ENCODE measurements at regions not wholly inside any gene's neighbourhood (a gene's known extent, or its start where the extent isn't known, plus 50 kb on each side); places are given as distances from the start of the nearest gene placed in this dataset.
A peak's percentile ranks its signal among the peaks of the same experiment; 100 is the strongest.
"Not testable (repeated sequence)": the region's sequence is repeated elsewhere in the genome, so short reads cannot be mapped to it uniquely, and the experiment has no call there.

GRCh38 chr17:64771980-64772844 lies 110.1 kb upstream of the SMURF2 start:
- no peak for DNase-seq

- no peak for DNase-seq
Measured at GRCh38 chr17:64769712-64770111, 107.6 kb upstream of the SMURF2 start.

GRCh38 chr17:64767269-64767997 lies 105.3 kb upstream of the SMURF2 start:
- DNase-seq, result no peak

GRCh38 chr17:64765191-64765889 lies 103.2 kb upstream of the SMURF2 start:
- no peak for DNase-seq

GRCh38 chr17:64750891-64751677 lies 89.0 kb upstream of the SMURF2 start:
- no peak for DNase-seq

- DNase-seq, result no peak
Measured at GRCh38 chr17:64750478-64750877, 88.4 kb upstream of the SMURF2 start.

GRCh38 chr17:64749306-64749705 lies 87.2 kb upstream of the SMURF2 start:
- DNase-seq, result no peak

- DNase-seq, result no peak
Measured at GRCh38 chr17:64747938-64748540, 85.9 kb upstream of the SMURF2 start.

GRCh38 chr17:64742326-64742725 lies 80.2 kb upstream of the SMURF2 start:
- no peak for DNase-seq

- DNase-seq, result not testable (repeated sequence)
Measured at GRCh38 chr17:64741916-64742315, 79.8 kb upstream of the SMURF2 start.

GRCh38 chr17:64741038-64741641 lies 79.0 kb upstream of the SMURF2 start:
- no peak for DNase-seq

- no peak for DNase-seq
Measured at GRCh38 chr17:64739316-64740058, 77.4 kb upstream of the SMURF2 start.

GRCh38 chr17:64736804-64737492 lies 74.8 kb upstream of the SMURF2 start:
- DNase-seq, result peak in 2 of 4 experiments; percentile 18 to 19

- no peak for DNase-seq
Measured at GRCh38 chr17:64732336-64733006, 70.4 kb upstream of the SMURF2 start.

- DNase-seq, result not testable (repeated sequence)
Measured at GRCh38 chr17:64730023-64730422, 67.9 kb upstream of the SMURF2 start.

- no peak for DNase-seq
Measured at GRCh38 chr17:64729201-64729600, 67.1 kb upstream of the SMURF2 start.

GRCh38 chr17:64728041-64728695 lies 66.1 kb upstream of the SMURF2 start:
- DNase-seq, result no peak

- not testable (repeated sequence) for DNase-seq
Measured at GRCh38 chr17:64726025-64726424, 63.9 kb upstream of the SMURF2 start.

- DNase-seq, result not testable (repeated sequence)
Measured at GRCh38 chr17:64724246-64724645, 62.1 kb upstream of the SMURF2 start.
